Stimulated activated CD8-positive, alpha-beta memory T cell treated with anti-CD3 and anti-CD28 coated beads, Interleukin-7, amount 100 ng/mL, for 48 hours (primary cell): ENCODE measurements at regions not wholly inside any gene's neighbourhood (a gene's known extent, or its start where the extent isn't known, plus 50 kb on each side); places are given as distances from the start of the nearest gene placed in this dataset.

Experiments
- DNase-seq, 2 donors: peaks; one replicate each; pipeline ENCODE4 v3.0.0-alpha.2; 2020; ENCODE audit warnings: low read depth in 1 of 2; ENCODE audit errors: extremely low read depth in 1 of 2

DNA sequence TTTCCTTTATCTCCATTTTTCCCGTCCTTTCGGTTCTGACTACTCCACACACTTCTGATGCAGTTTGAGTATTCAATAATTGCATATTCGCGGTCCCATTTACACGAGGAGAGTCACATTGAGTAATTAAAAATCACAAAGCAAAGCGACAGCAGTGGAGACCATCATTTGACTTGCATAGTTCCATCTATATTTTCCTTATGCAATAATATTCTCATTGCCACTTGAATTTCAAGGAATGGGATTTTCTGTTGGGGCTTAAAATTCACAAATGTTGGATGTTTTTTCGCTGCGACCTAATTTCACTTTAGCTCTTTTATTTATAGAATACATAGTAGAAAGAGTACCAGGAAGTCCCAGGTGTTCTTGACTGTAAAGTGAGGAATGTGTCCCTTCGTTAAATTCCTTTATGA, 186.8 kb downstream of the ZEB2 start:
- DNase-seq = no peak

DNA sequence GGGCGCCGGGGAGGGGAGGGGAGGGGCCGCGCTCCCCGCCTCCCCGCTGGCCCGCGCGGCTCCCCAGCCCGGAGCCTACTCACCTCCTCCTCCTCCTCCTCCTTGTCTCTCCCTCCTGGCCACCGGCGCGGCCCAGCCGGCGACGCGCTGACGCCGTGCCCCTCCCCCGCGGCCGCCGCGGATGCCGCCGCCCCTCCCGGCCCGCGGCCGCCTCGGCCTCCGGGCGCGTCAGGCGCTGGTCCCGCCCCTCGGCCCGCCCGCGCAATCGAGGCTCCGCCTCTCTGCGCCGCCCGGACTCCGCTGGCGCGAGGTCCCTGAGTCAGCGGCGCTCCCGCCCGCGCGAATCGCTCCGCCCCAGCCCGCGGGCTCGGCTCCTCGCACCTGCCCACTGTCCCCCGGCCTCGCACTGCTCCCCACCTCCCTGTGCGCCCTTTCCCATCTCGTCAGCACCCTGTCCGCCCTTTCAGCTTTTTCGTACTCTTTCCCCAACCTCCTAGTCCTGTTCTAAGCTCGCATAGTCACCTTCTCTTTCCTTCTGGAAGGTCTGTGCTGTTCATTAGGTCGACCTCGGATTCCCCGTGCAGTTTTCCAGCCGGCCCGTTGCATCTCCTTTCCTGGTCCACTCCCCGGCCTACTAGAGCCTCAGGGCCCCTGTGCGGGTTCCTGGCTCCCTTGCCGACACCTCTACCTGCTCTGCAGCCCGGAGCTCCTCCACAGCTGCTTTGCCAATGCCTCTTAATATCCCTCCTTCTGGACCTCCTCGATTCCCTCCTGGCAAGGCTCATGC, 187.4 kb downstream of the ZEB2 start:
- DNase-seq = peak; percentile 77 to 88

DNA sequence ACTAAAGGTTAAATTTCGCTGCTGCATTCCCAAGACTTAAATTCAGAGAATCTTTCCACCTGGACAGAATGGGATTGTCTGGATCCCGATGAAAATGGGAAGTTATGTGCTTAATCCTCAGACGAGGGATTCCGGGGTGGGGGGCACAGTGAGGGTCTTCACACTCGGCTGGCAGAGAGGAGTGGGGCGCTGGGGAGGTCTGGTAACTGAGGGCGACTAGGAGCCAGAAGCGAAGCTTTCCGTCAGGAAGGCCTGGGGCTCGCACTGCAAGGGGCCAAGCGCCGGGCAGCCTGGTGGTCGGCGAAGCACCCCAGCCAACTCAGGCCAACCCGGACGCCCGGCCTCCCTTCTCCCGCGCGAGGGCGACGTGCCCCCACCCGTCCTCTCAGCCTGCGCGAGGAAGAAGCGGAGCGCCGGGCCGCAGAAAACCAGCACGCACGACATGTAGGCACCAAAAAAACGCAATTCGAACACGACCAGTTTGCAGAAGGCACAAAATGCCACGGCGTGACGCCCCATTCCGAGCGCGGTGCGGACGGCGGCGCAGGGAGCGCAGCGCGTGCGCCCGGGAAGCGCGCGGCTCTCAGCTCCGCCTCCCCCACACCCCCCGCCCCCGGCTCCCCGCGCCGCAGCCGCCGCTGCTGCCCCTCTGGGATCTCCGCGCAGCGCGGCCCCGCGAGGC, 188.1 kb downstream of the ZEB2 start:
- DNase-seq = no peak

DNA sequence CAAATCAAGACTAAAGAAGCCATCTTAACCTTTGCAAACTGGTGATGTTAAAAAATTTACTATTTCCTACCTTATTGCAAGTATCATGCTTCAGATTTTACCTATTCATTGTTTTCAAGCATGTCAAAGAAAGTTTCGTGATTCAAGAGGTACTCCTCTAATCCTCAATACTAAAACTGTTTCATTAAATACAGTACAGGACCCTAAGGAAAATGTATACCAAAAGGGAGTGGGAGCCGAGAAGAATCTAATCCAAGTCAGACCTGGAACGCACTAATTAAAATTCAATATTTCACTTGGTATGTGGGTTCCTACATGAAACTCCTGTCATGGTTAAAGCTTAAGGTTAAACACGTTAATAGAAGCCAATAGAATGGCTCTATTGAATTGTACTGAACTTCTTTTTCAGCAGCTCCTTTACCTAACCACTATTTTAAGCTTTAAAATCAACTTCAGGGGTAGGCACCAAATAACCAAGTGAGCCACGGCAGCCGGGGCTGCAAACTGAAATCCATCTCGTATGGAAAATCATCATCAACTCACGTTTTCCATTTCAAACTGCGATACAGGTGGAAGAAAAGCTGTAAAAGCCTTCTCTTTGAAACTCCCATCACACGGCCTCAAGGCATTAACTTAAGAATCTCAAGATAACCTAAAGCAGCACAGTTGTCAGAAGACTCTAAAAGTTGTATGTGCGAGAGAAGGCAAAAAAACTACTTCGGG, 188.8 kb downstream of the ZEB2 start:
- DNase-seq = no peak

DNA sequence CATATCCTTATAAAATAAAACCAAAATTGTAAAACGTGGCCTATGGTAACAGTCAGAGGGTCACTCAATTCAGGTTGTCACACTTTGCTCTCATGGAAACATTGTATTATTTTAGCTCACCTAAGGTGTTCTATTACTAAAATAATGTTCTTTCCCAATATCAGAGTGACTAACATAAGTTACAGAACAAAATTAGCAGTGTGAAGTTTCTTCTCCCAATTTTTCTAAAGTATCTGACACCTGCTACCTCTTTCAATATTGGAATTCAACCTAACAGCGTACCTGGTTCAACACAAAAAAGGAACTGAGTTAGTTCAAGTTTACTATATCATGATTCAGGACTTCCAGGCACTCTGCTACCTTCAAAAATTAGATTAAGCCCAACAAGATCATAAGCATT, 190.4 kb downstream of the ZEB2 start:
- no peak for DNase-seq

DNA sequence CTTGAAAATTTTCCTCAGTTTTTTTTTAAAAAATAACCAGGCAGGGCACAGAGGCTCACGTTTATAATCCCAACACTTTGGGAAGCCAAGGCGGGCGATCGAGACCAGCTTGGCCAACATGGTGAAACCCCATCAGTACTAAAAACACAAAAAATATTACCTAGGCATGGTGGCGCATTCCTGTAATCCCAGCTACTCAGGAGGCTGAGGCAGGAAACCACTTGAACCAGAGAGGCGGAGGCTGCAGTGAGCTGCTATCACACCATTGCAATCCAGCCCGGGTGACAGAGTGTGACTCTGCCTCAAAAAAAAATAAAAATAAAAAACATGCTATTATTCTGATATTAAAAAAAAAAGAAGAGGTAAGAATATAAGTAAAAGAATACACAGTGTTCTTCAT, 191.0 kb downstream of the ZEB2 start:
- DNase-seq = no peak

DNA sequence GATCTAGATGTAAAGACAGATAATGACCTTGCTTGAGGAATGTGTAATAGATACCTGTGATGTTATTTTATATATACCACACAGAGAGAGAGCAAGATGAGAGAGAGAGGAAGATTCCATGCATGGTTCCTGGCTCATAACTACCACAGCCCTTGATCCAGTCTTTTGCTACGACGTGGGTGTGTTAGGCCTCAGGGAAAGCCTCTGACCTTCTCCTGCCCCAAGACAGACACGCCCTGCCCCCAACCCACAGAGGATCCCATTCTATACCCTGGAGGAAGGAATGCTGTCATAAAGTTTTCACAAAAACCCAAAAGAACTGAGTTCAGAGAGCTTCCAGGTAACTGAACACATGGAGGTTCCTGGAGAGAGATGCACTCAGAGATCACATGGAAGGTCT, 193.1 kb downstream of the ZEB2 start:
- DNase-seq = no peak

DNA sequence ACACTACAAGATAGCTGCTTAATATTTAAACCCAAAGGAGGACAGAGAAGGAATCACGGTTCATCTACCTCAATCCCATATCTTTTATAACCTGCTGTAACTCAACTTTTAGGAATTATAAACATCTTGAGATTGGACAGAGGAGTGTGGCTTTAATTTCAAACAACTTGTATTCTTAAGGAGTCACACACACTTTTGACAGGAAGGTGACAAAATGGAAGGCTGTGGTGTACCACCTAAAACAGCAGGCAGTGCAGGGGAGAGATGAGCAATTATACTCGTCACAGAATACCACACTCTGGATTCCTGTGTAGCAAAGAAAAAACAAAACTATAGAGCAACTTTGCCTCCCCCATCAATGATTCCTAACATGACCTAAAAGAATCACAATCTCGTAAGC, 194.8 kb downstream of the ZEB2 start:
- peak in 1 of 2 donors; percentile 58 for DNase-seq

DNA sequence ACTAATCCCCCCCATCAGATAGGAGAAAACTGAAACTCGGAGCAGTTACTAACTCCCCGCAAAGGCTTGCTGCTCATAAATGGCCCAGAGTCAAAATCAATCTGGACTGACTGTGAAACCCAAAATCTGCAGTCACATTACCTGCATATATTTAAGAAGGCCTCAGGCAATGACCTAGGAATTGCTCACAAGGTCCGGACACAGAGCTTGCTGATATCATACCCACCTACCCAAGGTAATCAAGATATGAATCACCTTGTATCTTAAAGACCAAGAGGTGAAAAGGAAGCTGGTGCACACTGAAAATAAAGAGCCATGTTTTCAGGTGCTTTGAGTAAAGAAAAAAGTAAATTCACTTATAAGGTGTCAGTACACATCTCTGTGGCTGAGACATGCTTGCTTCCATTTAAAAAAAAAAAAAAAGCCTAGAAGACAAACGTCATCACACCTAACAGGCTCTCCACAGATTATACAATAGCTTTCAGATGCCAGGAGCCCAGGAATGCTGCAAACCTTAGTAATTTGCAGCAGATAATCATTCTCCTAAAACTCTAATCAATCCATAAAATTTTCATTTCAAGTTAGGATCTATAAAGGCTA, 195.4 kb downstream of the ZEB2 start:
- DNase-seq = peak in 1 of 2 donors; percentile 47

DNA sequence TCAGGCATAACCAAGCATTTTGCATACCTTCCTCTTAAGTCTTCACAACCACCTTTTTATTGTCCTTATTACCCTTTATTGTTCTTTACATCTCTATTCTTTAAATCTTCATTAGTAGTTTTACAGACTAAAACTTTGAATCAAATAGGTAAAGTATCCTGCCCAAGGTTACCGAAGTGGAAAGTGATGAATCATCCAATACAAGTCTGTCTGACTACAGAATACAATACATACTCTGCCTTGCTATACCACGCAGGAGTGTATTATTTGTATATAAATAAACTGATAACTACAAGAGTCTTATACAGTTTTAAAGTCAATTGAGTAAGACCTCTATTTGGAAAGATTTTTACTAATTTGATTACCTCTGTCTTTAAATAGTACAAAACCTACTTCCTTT, 196.0 kb downstream of the ZEB2 start:
- no peak for DNase-seq

DNA sequence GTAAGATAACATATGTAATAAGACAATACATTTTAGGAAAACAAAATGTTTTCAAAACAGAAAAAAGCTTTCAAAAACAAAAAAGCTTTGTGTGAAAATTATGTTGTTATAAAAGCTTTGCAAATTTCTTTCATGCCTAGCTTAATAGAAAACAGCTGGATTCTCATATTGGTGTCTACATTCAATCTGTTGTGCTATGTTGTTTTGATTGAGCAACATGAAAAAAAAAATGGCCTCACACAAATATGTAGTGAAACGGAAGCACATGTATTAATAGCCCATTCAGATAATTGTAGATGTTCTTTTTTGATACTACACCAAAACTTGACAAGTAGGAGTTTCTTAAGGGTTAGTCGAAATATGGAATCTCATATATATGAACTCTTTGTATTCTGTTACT, 197.5 kb downstream of the ZEB2 start:
- no peak for DNase-seq

DNA sequence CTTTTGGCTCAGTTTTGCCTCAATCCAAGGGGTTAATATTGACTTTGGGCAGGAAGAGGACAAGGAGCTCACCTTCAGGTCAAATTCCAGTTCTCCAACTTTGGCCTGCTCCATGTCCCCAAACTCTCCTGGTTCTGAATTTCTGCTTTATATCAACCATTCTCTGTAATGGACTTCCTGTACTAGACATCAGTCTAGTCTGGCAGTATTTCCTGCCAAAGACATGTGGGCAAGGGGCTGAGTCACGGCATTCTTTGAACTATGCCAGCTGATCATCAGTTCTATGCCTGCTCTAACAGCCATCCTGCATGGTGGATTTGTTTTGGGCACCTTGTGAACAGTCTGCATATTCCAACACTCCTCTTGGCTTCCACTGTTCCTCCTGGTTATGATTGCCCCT, 199.4 kb downstream of the ZEB2 start:
- peak in 1 of 2 donors; percentile 48 for DNase-seq

DNA sequence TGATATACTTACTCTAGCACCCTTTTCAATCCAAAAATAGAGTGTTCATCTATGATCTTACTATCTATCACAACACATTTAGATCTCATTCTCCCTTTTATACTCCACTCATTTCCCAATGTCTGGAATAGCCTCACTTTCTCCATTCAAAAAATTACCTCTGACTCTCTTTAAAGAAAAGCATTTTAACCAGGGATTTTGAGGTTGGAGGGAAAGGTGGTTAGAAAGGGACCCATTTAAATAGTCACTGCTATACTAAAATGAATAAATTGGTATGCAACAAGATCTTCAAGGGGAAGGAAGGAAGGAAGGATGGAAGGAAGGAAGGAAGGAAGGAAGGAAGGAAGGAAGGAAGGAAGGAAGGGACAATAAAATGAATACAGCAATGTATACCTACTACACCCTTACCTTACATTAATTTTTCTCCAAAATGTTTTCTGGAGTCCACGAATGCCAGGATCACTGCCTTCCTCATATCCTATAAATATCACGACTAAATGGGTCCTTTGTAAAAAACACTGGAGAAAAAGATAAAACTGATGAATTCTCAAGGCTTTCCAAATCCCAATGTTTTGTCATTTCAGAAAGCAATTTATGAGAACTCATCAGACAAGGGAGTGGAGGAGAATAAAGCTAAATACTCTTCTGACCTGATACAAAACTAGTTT, 202.7 kb downstream of the ZEB2 start:
- no peak for DNase-seq

DNA sequence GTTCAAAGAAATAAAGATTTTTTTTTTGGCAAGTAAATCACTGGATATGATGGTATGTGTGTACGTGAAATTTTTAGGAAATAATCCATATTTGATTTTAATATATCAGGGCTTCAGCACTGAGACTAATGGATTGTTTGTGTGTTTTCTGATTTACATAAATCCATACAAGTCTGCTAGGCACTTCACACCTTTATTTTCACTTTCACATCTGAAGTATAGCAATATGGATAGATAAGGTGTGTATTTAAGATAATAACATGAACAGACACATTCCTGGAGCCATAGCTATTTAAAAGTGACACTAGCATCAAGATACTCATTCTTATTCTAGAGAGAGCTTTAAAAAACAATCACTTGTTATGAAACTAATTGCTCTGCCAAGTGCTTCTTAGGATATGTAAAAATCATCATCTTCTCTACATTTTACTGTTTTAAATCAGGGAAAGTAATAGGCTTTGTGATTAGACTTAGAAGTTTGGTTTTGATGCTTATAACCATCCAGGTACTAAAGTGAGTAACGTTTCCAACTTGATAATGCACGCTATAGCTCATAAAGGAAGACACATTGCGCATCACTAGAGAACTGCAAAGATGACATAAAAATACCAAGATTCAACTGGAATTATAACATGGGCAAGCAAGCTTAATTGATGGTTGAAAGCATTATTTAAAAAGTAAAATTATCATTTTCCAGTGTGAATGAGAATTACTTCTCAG, 208.9 kb downstream of the ZEB2 start:
- DNase-seq = no peak

DNA sequence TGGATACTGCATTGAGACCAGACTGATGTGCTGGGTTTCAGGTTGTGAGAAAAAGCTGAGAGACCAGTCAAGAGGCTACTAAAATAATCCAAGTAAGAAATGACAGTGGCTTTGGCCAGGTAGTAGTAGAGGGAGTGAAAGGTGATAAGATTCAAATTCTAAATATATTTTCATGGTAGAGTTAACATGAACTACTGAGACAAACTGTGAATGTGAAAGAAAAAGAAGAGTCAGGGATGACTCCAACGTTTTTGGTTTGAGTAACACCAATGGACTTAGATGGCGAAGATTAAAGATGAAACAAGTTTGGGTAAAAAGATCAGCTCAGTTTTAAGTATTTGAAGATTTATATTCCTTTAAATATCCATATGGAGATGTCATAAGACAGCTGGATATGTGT, 209.4 kb downstream of the ZEB2 start:
- DNase-seq = no peak

DNA sequence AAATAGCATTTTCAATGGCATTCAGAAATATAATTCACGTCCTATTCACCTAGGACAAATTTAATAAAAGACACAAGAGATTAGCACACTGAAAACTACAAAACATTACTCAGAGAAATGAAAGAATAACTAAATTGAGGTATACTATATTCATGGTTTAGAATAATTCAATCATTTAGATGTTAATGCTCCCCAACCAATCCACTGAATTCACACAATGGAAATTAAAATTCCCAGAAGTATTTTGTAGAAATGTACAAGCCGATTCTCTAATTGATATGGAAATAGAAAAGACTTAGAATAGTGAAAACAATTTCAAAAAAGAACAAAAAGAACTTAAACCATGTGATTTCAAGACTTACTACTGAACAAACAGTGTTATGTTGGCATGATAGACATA, 212.2 kb downstream of the ZEB2 start:
- no peak for DNase-seq

DNA sequence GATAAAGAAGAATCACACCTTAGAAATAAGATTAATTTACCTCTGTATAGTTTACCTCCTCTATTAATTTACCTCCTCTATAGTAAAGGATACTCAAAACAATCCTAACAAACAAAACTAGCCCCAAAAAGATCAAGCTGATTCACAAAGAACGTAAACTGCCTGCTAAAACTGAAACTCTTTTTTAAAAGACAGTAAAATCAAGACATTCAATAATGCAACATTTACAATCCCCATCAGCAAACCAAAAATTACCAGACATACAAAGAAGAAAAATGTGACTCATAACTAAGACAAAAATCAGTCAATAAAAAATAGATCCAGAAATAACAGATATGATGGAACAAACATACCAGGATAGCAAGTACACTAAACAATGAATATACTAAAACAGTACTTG, 215.7 kb downstream of the ZEB2 start:
- no peak for DNase-seq

DNA sequence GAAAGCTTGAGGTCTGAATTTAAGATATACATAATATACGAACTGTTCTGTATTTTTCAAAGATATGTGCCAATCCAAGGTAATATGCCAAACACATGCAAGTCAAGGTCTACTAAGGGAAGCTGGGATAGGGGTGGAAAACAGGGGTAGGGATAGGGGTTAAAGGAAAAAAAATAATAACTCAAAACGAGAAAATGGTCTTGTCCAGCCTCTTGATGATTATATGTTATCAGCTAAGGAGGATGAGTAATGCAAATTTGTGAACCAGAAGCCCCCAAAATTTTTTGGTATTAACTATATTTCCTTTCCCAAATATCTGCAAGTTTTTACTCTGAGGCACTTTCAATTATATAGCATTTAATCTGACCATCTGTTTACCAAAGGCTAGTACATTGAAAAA, 219.3 kb downstream of the ZEB2 start:
- no peak for DNase-seq

DNA sequence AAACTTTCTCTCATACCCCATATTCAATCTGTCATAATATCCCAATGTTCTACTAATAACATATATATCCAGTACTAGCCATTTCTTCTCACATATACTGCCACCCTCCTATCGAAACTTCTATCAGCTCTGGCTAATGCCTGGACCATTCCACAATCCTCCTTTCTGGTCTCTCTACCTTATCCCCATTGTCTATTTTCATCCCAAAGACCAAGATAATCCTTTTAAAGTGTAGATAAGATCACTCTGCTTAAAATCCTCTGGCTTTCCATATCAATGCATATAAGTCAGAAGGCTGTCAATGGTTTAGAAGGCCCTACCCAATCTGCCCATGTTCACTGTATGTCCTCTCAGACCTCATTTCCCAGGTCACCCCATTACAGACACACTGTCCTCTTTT, 229.6 kb downstream of the ZEB2 start:
- no peak for DNase-seq

DNA sequence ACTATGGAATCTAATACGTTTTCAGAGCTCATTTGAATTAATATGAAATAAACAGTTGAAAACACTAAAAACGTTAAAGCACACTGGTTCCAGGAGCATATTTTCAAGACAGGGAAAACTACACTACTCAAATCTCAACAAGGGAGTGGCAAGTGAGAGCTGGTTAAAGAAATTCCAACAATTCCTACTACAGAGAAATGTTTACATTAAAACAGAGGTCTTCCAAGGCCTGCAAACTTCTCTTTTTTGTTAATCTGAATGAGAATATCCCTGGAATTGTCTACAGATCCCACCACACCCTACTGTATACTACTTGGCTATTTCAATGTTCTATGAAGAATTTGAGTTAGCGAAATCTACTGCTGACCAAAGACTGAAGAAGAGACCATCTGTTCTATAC, 231.5 kb downstream of the ZEB2 start:
- no peak for DNase-seq
